ENCODE measurements at regions not wholly inside any gene's neighbourhood (a gene's known extent, or its start where the extent isn't known, plus 50 kb on each side); places are given as distances from the start of the nearest gene placed in this dataset.

GRCh38 chr11:27204529-27204928 is 158.5 kb downstream of the CCDC34 start:
- no peak for TF ChIP-seq POLR2A (IDR thresholded peaks at IDR 0.05; ENCODE audit: low read depth, low read length)
- no peak for TF ChIP-seq TAF1 (IDR thresholded peaks at IDR 0.05; ENCODE audit: borderline replicate concordance, low read depth, low read length)
- no peak for TF ChIP-seq POLR2AphosphoS5 (IDR thresholded peaks at IDR 0.05; ENCODE audit: low read depth, low read length)

Measured in GM12892 (cell line).